OCI-LY7 (cell line): ENCODE measurements at regions not wholly inside any gene's neighbourhood (a gene's known extent, or its start where the extent isn't known, plus 50 kb on each side); places are given as distances from the start of the nearest gene placed in this dataset.

Source experiments
- BruUV-seq: library from RNA; stranded (reverse); fragments of 400-500 nt; replicated peaks from 2 replicates; lab custom pipeline; 2021; lab: Mats Ljungman, UMichigan
- CTCF ChIA-PET: fragments of 300-600 bp; sonication (Branson Sonifier 250); formaldehyde crosslinking; loops from one replicate; lab custom pipeline; 2022; ENCODE audit warnings: antibody characterized with exemption; ENCODE audit not compliant: unreplicated experiment; lab: Charles Lee
- POLR2A ChIA-PET: fragments of 300-600 bp; sonication (Branson Sonifier 250); formaldehyde crosslinking; loops from one replicate; lab custom pipeline; 2022; ENCODE audit warnings: antibody characterized with exemption; lab: Charles Lee
- DNase-seq: peaks from one replicate; pipeline ENCODE4 v3.0.0-alpha.2; 2015; ENCODE audit warnings: low spot score
- H2AFZ ChIP-seq: fragments of 200-600 bp; sonication (generic), shearing (Covaris generic); 2 replicates; pipeline ENCODE4 v1.6.1; 2014; ENCODE audit warnings: mild to moderate bottlenecking, antibody characterized with exemption, low read length, moderate library complexity
- H3K27ac ChIP-seq: fragments of 200-600 bp; sonication (generic); 2 replicates; pipeline ENCODE4 v1.5.1; 2014; ENCODE audit warnings: mixed run types, low read depth, mild to moderate bottlenecking, moderate library complexity, low read length, inconsistent platforms; ENCODE audit not compliant: poor library complexity, severe bottlenecking
- H3K36me3 ChIP-seq: fragments of 200-600 bp; sonication (generic); 2 replicates; pipeline ENCODE4 v1.6.1; 2014; ENCODE audit warnings: mild to moderate bottlenecking, antibody characterized with exemption, low read length, moderate library complexity, mixed read lengths; ENCODE audit not compliant: insufficient read depth
- H3K4me1 ChIP-seq: fragments of 200-600 bp; sonication (generic); 2 replicates; pipeline ENCODE4 v1.5.1; 2014; ENCODE audit warnings: mild to moderate bottlenecking, low read length; ENCODE audit not compliant: insufficient read depth, poor library complexity, severe bottlenecking
- H3K4me2 ChIP-seq: fragments of 200-600 bp; sonication (generic); 2 replicates; pipeline ENCODE4 v1.6.1; 2014; ENCODE audit warnings: mild to moderate bottlenecking, low read length
- H3K4me3 ChIP-seq: fragments of 200-600 bp; sonication (generic); 2 replicates; pipeline ENCODE4 v1.5.1; 2014; ENCODE audit warnings: mild to moderate bottlenecking, low read depth, low read length; ENCODE audit not compliant: poor library complexity, severe bottlenecking
- H3K79me2 ChIP-seq: fragments of 200-600 bp; sonication (generic); 2 replicates; pipeline ENCODE4 v1.6.1; 2016; ENCODE audit warnings: low read depth, mild to moderate bottlenecking, low read length, moderate library complexity, mixed read lengths; ENCODE audit not compliant: insufficient read depth
- H3K9me2 ChIP-seq: fragments of 200-600 bp; sonication (generic); 2 replicates; pipeline ENCODE4 v1.6.1; 2016; ENCODE audit warnings: mild to moderate bottlenecking, low read length, mixed read lengths; ENCODE audit not compliant: insufficient read depth
- H3K9me3 ChIP-seq: fragments of 200-600 bp; sonication (generic); 2 replicates; pipeline ENCODE4 v1.6.1; 2014; ENCODE audit warnings: mild to moderate bottlenecking, mixed run types, low read length, mixed read lengths
- H4K20me1 ChIP-seq: fragments of 200-600 bp; sonication (generic); 2 replicates; pipeline ENCODE4 v1.6.1; 2014; ENCODE audit warnings: mild to moderate bottlenecking, antibody characterized with exemption, low read length, moderate library complexity, mixed read lengths; ENCODE audit not compliant: insufficient read depth
- EZH2phosphoT487 ChIP-seq: fragments of 200-600 bp; sonication (generic); IDR thresholded peaks from 2 replicates; pipeline ENCODE4 v1.6.1; 2018; ENCODE audit warnings: low read depth, borderline replicate concordance, mild to moderate bottlenecking, mixed run types, antibody characterized with exemption, low read length, moderate library complexity, mixed read lengths
- intact Hi-C: fragments of 100-400 bp; cut with micrococcal nuclease; formaldehyde crosslinking; loops from one replicate; pipeline ENCODE4 v1.10.0; 2022; ENCODE audit not compliant: unreplicated experiment
- TF ChIP-seq, protein P1 (sequence below): fragments of 200-600 bp; sonication (generic); conservative IDR thresholded peaks from 2 replicates; pipeline ENCODE4 v1.5.1; 2014; ENCODE audit warnings: mild to moderate bottlenecking, antibody characterized with exemption, low read length, moderate library complexity, mixed read lengths

- Histone ChIP-seq H3K4me2 (no peak overlapping the region), H4K20me1 (no peaks in the 10 kb centered on the region), H3K9me2 (no peaks in the 10 kb centered on the region), H3K4me1 (no peaks in the 10 kb centered on the region), H3K4me3 (no peak overlapping the region), H3K36me3 (no peaks in the 10 kb centered on the region), H2AFZ (no peak overlapping the region), H3K9me3 (no peaks in the 10 kb centered on the region), H3K27ac (no peak overlapping the region), H3K79me2 (no peaks in the 10 kb centered on the region)
- ChIA-PET POLR2A (no interaction called here), CTCF (no interaction called here)
- intact Hi-C loops: no loop called here
- TF ChIP-seq EZH2phosphoT487: no peak
- TF ChIP-seq, protein P1, sequence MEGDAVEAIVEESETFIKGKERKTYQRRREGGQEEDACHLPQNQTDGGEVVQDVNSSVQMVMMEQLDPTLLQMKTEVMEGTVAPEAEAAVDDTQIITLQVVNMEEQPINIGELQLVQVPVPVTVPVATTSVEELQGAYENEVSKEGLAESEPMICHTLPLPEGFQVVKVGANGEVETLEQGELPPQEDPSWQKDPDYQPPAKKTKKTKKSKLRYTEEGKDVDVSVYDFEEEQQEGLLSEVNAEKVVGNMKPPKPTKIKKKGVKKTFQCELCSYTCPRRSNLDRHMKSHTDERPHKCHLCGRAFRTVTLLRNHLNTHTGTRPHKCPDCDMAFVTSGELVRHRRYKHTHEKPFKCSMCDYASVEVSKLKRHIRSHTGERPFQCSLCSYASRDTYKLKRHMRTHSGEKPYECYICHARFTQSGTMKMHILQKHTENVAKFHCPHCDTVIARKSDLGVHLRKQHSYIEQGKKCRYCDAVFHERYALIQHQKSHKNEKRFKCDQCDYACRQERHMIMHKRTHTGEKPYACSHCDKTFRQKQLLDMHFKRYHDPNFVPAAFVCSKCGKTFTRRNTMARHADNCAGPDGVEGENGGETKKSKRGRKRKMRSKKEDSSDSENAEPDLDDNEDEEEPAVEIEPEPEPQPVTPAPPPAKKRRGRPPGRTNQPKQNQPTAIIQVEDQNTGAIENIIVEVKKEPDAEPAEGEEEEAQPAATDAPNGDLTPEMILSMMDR: no peak
- BruUV-seq: no TSS peak
- no peak for DNase-seq
Observed at GRCh38 chr17:36859003-36859300, 78.3 kb upstream of the LHX1 start.

GRCh38 chr17:36859706-36860105 lies 77.6 kb upstream of the LHX1 start:
- BruUV-seq: no TSS peak
- no peaks in the 10 kb centered on the region for H3K9me2 ChIP-seq
- H2AFZ ChIP-seq: no peak overlapping the region
- no peaks in the 10 kb centered on the region for H3K36me3 ChIP-seq
- TF ChIP-seq, protein P1: no peak
- no peak for TF ChIP-seq EZH2phosphoT487
- ChIA-PET CTCF (no interaction called here), POLR2A (no interaction called here)
- H3K4me1 ChIP-seq: no peaks in the 10 kb centered on the region
- intact Hi-C loops: no loop called here
- H3K79me2 ChIP-seq: no peaks in the 10 kb centered on the region
- no peak overlapping the region for H3K4me2 ChIP-seq
- no peak overlapping the region for H3K27ac ChIP-seq
- H3K4me3 ChIP-seq: no peak overlapping the region
- no peaks in the 10 kb centered on the region for H4K20me1 ChIP-seq
- DNase-seq: no peak
- no peaks in the 10 kb centered on the region for H3K9me3 ChIP-seq

DNA sequence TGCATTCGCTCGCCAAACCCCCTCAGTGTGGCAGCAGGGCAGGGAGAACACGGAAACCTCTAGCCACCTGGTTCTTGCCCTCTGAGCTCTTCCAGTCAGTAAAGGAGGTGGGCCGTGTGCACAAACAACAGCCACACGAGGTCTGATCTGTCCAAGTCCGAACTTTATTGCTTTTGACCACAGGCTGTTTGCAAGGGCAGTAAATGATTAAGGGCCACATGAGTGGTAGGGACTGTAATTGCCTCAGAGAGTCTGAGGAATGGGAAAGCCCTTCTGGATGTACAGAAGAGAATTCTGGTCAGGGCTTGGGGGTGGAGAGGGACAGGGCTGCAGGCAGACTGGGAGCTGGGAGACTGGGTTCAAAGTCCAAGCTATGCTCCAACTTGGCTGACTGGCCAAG lies 75.7 kb upstream of the LHX1 start:
- no peak for TF ChIP-seq EZH2phosphoT487
- TF ChIP-seq, protein P1: no peak
- ChIA-PET CTCF (no interaction called here), POLR2A (no interaction called here)
- no peaks in the 10 kb centered on the region for H3K4me1 ChIP-seq
- H2AFZ ChIP-seq: no peak overlapping the region
- no peak overlapping the region for H3K4me3 ChIP-seq
- H3K9me3 ChIP-seq: no peaks in the 10 kb centered on the region
- no TSS peak for BruUV-seq
- no peaks in the 10 kb centered on the region for H4K20me1 ChIP-seq
- no peaks in the 10 kb centered on the region for H3K9me2 ChIP-seq
- H3K27ac ChIP-seq: no peak overlapping the region
- H3K79me2 ChIP-seq: no peaks in the 10 kb centered on the region
- DNase-seq: no peak
- intact Hi-C loops: no loop called here
- no peaks in the 10 kb centered on the region for H3K36me3 ChIP-seq
- no peak overlapping the region for H3K4me2 ChIP-seq
